GM18868 (cell line): ENCODE measurements at regions not wholly inside any gene's neighbourhood (a gene's known extent, or its start where the extent isn't known, plus 50 kb on each side); places are given as distances from the start of the nearest gene placed in this dataset.

Experiments used
- ATAC-seq: cut with Tn5 transposase; IDR thresholded peaks from one replicate; pipeline ENCODE4 v1.9.1; 2021; ENCODE audit warnings: mild to moderate bottlenecking, moderate library complexity; ENCODE audit not compliant: unreplicated experiment

GRCh38 chr2:163370169-163370886 is 365.5 kb downstream of the FIGN start:
- no peak for ATAC-seq

DNA sequence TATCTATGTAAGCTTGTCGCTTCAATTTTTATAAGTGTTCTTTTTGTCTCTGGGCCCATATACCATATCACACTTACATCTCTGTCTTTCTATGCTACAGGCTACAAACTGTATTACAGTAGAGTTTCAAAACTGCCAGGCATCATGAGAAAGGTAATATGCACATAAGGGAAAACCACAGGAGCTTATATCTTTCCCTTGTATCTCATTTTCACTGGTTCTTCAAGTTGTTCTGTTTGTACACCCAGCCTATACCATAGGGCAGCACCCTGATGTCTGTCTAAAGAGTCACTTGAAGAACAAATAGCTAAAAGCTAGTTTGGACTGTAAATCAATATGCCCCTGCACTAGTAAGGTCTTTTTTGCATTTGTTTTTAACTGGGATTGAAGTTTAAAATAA is 366.7 kb downstream of the FIGN start:
- no peak for ATAC-seq

- ATAC-seq, result no peak
Observed at GRCh38 chr2:163368655-163369054, 367.2 kb downstream of the FIGN start.

DNA sequence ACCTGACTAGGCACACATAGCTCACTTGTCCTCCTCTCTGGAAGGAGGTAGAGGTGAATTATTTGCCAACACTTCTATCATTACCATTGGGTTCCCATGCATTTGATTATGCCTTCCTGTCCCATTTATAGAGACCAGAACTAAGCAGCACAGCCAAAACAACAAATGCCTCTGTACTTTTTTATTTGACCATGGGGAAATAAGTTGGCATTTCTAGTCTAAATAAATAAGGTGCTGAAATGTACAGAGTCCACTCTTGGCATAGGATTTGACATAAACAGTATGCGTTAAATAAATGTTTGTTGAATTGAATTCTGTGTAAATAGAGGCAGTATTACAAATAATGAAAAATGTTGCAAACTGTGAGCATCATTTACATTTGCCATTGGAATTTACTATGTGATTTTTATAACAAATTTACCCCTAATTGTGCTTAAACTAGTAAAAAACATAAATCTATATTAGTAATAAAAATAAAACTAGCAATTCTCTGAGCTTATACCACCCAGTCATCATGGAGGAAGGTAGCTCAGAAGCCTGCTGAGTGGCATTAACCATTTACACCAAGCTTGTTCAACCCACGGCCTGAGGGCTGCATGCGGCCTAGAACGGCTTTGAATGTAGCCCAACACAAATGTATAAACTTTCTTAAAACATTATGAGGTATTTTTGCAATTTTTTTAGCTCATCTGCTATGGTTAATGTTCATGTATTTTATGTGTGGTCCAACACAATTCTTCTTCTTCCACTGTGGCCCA is 367.8 kb downstream of the FIGN start:
- ATAC-seq, result no peak

- no peak for ATAC-seq
Observed at GRCh38 chr2:163364736-163365135, 371.1 kb downstream of the FIGN start.

GRCh38 chr2:163353551-163353950 is 382.3 kb downstream of the FIGN start:
- ATAC-seq, result no peak

DNA sequence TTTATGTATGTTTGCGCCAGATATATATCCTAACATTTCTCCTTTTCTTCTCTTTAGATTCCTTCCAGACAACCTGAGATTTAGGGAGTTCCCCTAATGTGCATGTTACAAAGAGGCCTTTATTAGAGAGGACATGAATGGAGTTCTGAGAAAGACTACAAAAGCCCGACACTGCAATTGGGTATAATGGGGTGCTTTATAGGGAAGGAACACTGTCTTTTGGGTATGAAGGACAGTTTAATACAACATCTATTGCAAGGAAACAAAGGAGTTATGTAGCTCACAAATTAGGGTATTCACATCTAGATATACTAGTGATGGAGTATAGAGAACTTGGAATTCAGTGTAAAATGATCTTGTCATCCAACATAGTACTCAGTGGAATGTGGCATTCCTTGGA is 383.8 kb downstream of the FIGN start:
- ATAC-seq, result no peak

DNA sequence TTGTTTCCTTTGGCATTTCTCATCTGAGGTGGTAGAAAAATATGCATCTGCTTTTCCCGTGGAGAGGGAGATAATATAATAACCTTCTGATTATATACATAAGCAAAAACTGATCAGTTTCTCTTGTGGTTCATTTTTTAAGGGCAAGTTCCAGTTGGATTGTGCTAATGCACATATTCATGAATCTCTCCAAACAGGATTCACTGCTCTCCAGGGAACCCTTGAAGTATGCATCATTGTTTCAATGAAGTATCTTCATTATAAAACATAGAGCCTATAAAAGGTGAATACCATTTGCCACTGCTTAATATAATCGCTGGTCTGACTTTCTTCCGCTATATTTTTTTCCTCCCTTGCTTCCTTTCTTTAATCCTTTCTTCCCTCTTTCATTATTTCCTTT is 384.7 kb downstream of the FIGN start:
- ATAC-seq, result no peak

- ATAC-seq, result no peak
Observed at GRCh38 chr2:163348857-163349380, 386.9 kb downstream of the FIGN start.

- ATAC-seq, result peak; percentile 71
Observed at GRCh38 chr2:163347982-163348856, 387.6 kb downstream of the FIGN start.

DNA sequence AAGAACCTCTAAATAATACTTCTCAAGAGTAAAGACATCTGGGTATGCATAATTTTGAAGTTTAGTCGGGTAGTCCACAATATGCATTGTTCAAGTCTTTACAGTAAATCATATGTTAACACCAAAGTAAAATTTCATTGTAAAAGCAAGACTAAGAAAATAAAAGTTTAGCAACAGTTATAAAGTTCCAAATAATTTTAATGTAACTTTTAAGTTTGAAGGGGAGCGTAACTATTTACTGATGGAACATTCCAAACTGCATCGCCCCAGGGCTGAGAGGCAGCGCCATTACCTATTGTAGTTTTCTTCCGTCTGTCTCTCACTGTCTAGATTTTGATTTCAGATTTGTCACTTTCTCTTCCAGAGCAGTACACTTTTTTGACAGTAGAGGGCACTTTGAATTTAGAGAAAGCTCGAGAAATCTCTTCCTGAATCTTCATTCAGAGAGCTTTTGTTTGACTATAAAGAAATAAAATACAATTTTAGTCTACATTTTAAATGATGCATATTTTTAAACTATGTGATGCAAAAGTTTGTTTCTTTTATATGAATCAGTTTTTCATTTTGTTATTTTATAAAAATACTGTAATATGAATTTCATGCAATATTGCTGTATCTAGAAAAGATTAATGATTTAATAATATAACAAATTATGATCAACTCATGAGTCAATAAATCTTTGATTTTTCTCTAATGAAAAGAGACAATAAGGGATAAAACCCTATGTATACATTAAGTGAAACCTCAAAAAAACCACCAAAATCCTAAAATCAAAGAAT is 389.8 kb downstream of the FIGN start:
- peak; percentile 72 for ATAC-seq

- no peak for ATAC-seq
Observed at GRCh38 chr2:163343316-163343715, 392.5 kb downstream of the FIGN start.

DNA sequence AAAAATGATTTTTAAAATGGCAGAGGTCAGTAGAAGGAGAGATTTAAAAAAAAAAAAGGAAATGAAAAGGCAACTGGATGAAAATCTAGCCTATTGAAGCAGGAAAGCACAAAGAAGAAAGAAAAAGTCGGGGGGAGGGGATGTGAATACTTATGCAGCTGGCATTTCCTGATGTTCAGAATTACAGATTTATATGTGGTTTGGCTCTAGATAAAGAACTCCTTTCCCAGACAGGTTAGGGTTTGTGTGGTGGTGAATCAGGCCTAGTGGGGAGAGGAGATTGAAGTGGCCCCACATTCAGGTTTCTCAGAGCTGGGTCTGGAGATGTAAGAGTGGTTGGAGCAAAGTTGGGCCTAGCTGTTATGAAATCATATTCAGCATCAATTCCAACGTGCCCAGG is 394.4 kb downstream of the FIGN start:
- ATAC-seq, result no peak

DNA sequence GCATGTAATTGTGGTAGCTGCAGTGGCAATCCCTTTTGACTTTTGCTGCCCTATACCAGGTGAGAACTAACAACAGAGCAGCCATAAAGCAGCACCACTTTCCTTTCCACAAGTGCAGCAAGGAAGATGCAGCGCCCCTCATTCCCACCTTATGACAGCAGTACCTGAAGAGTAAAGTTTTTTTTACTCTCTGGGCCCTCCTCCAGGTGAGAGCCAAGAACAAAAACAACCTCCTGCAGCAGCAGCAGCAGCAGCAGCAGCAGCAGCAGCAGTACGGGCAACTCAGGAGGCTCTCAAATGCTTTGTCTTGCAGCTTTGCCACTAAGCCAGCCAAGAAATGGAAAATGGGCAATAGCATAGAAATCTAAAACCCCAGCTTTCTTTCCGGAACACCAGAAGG is 397.5 kb downstream of the FIGN start:
- ATAC-seq, result no peak

DNA sequence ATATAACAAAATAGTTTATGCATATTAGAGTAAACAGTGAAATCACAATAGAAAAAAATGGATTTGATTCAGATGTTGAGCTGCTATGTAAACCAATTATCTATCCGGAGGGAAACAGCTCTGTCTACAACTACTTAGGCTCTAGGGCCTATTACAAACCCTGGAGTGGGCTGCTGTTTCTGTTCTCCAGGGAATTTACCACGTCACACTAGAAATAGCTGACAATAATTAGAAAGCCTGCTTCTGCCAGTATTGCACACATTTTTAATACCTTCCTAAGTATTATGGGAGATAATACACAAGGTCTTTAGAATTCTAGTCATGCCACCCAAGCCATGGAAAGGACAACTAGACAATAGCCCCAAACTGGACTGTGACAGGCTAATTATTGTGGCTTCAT is 411.1 kb downstream of the FIGN start:
- ATAC-seq, result no peak

- no peak for ATAC-seq
Observed at GRCh38 chr2:163319006-163319405, 416.8 kb downstream of the FIGN start.

DNA sequence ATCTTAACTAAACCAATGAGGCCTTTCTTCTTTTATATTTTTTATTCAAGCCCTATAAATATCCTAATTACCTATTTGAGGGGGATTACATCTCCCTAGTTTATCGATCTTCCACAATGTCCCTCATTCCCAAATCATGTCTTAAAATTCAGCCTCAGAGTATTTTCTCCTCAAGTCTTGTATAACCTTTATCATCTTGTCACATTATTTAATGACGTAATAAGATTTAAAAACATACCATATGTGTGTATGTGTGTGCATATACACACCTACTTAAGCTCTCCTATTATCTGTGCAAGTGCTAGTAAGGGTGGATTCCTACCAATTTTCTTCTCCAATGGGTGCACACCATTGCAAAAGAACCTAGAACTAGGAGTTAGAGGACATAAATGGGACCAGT is 421.1 kb downstream of the FIGN start:
- ATAC-seq, result no peak

GRCh38 chr2:163312713-163313112 is 423.1 kb downstream of the FIGN start:
- no peak for ATAC-seq

- no peak for ATAC-seq
Observed at GRCh38 chr2:163306647-163307046, 429.2 kb downstream of the FIGN start.

- ATAC-seq, result no peak
Observed at GRCh38 chr2:163302141-163302540, 433.7 kb downstream of the FIGN start.

DNA sequence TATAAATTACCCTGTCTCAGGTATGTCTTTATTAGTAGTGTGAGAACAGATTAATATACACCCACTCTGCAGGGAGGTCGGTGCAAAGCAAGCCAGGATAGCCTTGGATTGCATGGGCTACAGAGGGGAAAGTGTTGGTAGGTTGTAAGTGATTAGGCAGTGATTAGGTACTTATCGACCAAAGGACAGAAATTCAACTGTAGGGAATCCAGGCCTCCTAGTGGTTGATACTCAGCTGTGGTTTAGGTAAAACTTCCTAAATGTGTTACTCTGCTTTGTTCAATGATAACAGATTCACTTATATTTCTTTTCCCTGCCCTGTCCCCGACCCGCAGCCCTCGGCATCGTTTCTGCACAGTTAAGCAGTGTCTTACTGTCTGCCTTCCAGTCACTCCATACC is 444.0 kb downstream of the FIGN start:
- ATAC-seq, result no peak
